ENCODE measurements at regions not wholly inside any gene's neighbourhood (a gene's known extent, or its start where the extent isn't known, plus 50 kb on each side); places are given as distances from the start of the nearest gene placed in this dataset.
"Not testable (repeated sequence)": the region's sequence is repeated elsewhere in the genome, so short reads cannot be mapped to it uniquely, and the experiment has no call there.

GRCh38 chr5:18366234-18366633 is 732.0 kb downstream of the TAF11L14 start:
- no peaks in the 10 kb centered on the region for H3K36me3 ChIP-seq (replicated peaks)
- peaks cover 4% of the 10 kb centered on the region; the same call in 1 of the 2 replicates for H3K27me3 ChIP-seq (ENCODE audit: low read depth)
- DNase-seq (ENCODE audit: low spot score in 2 of 2), result no peak
- no peaks in the 10 kb centered on the region for H3K9me3 ChIP-seq
- in situ Hi-C loops (cut with MboI; ENCODE audit: low sequenced_read_pairs), result no loop called here
- H3K4me3 ChIP-seq, result no peak overlapping the region
- no peaks in the 10 kb centered on the region for H3K4me1 ChIP-seq

- no peaks in the 10 kb centered on the region for H3K9me3 ChIP-seq
- no peaks in the 10 kb centered on the region for H3K36me3 ChIP-seq (replicated peaks)
- no peak for DNase-seq (ENCODE audit: low spot score in 2 of 2)
- H3K4me1 ChIP-seq, result no peaks in the 10 kb centered on the region
- H3K4me3 ChIP-seq, result no peak overlapping the region
- peaks cover 4% of the 10 kb centered on the region for H3K27me3 ChIP-seq (ENCODE audit: low read depth)
- in situ Hi-C loops (cut with MboI; ENCODE audit: low sequenced_read_pairs), result no loop called here
These were observed 736.3 kb downstream of the TAF11L14 start for GRCh38 chr5:18370531-18370930.

- H3K36me3 ChIP-seq (replicated peaks), result no peaks in the 10 kb centered on the region
- H3K4me3 ChIP-seq, result no peak overlapping the region
- DNase-seq (ENCODE audit: low spot score in 2 of 2), result no peak
- H3K9me3 ChIP-seq, result no peaks in the 10 kb centered on the region
- peaks cover 4% of the 10 kb centered on the region for H3K27me3 ChIP-seq (ENCODE audit: low read depth)
- no peaks in the 10 kb centered on the region for H3K4me1 ChIP-seq
- in situ Hi-C loops (cut with MboI; ENCODE audit: low sequenced_read_pairs), result no loop called here
These were observed 741.4 kb downstream of the TAF11L14 start for GRCh38 chr5:18375641-18376040.

- H3K4me1 ChIP-seq, result no peaks in the 10 kb centered on the region
- H3K9me3 ChIP-seq, result no peaks in the 10 kb centered on the region
- no peak overlapping the region for H3K4me3 ChIP-seq
- H3K27me3 ChIP-seq (ENCODE audit: low read depth), result no peaks in the 10 kb centered on the region
- in situ Hi-C loops (cut with MboI; ENCODE audit: low sequenced_read_pairs), result no loop called here
- no peak for DNase-seq (ENCODE audit: low spot score in 2 of 2)
- no peaks in the 10 kb centered on the region for H3K36me3 ChIP-seq (replicated peaks)
These were observed 743.8 kb downstream of the TAF11L14 start for GRCh38 chr5:18378066-18378465.

- no peak overlapping the region for H3K4me3 ChIP-seq
- H3K4me1 ChIP-seq, result no peaks in the 10 kb centered on the region
- H3K27me3 ChIP-seq (ENCODE audit: low read depth), result no peaks in the 10 kb centered on the region
- in situ Hi-C loops (cut with MboI; ENCODE audit: low sequenced_read_pairs), result no loop called here
- H3K9me3 ChIP-seq, result no peaks in the 10 kb centered on the region
- no peak for DNase-seq (ENCODE audit: low spot score in 2 of 2)
- no peaks in the 10 kb centered on the region for H3K36me3 ChIP-seq (replicated peaks)
These were observed 744.9 kb downstream of the TAF11L14 start for GRCh38 chr5:18379189-18379588.

GRCh38 chr5:18380729-18381362 is 746.6 kb downstream of the TAF11L14 start:
- no peaks in the 10 kb centered on the region for H3K9me3 ChIP-seq
- DNase-seq (ENCODE audit: low spot score in 2 of 2), result no peak
- H3K4me1 ChIP-seq, result no peaks in the 10 kb centered on the region
- H3K4me3 ChIP-seq, result no peak overlapping the region
- H3K27me3 ChIP-seq (ENCODE audit: low read depth), result no peaks in the 10 kb centered on the region
- in situ Hi-C loops (cut with MboI; ENCODE audit: low sequenced_read_pairs), result no loop called here
- H3K36me3 ChIP-seq (replicated peaks), result no peaks in the 10 kb centered on the region

- no peaks in the 10 kb centered on the region for H3K36me3 ChIP-seq (replicated peaks)
- no peaks in the 10 kb centered on the region for H3K9me3 ChIP-seq
- peak; percentile 77 to 86 for DNase-seq (ENCODE audit: low spot score in 2 of 2)
- H3K4me1 ChIP-seq, result peaks cover 3% of the 10 kb centered on the region; the same call in 1 of the 2 replicates
- no peak overlapping the region for H3K4me3 ChIP-seq
- in situ Hi-C loops (cut with MboI; ENCODE audit: low sequenced_read_pairs), result no loop called here
- H3K27me3 ChIP-seq (ENCODE audit: low read depth), result no peaks in the 10 kb centered on the region
These were observed 759.5 kb downstream of the TAF11L14 start for GRCh38 chr5:18393565-18394442.

- in situ Hi-C loops (cut with MboI; ENCODE audit: low sequenced_read_pairs), result no loop called here
- H3K4me1 ChIP-seq, result peaks cover 3% of the 10 kb centered on the region; the same call in 1 of the 2 replicates
- H3K27me3 ChIP-seq (ENCODE audit: low read depth), result no peaks in the 10 kb centered on the region
- DNase-seq (ENCODE audit: low spot score in 2 of 2), result no peak
- no peaks in the 10 kb centered on the region for H3K36me3 ChIP-seq (replicated peaks)
- H3K9me3 ChIP-seq, result no peaks in the 10 kb centered on the region
- no peak overlapping the region for H3K4me3 ChIP-seq
These were observed 760.2 kb downstream of the TAF11L14 start for GRCh38 chr5:18394443-18394804.

GRCh38 chr5:18395126-18396110 is 761.2 kb downstream of the TAF11L14 start:
- in situ Hi-C loops (cut with MboI; ENCODE audit: low sequenced_read_pairs), result no loop called here
- H3K27me3 ChIP-seq (ENCODE audit: low read depth), result no peaks in the 10 kb centered on the region

GRCh38 chr5:18397371-18397770 is 763.1 kb downstream of the TAF11L14 start:
- Histone ChIP-seq H3K9me3 (no peaks in the 10 kb centered on the region), H3K4me3 (no peak overlapping the region), H3K4me1 (peaks cover 3% of the 10 kb centered on the region; the same call in 1 of the 2 replicates), H3K27me3 (ENCODE audit: low read depth) (no peaks in the 10 kb centered on the region), H3K36me3 (replicated peaks) (no peaks in the 10 kb centered on the region)
- in situ Hi-C loops (cut with MboI; ENCODE audit: low sequenced_read_pairs), result no loop called here
- no peak for DNase-seq (ENCODE audit: low spot score in 2 of 2)

More at GRCh38 chr5:18395126-18396110, 761.2 kb downstream of the TAF11L14 start:
- no peaks in the 10 kb centered on the region for H3K9me3 ChIP-seq
- peaks cover 3% of the 10 kb centered on the region; the same call in 1 of the 2 replicates for H3K4me1 ChIP-seq
- H3K4me3 ChIP-seq, result no peak overlapping the region
- DNase-seq (ENCODE audit: low spot score in 2 of 2), result no peak
- H3K36me3 ChIP-seq (replicated peaks), result no peaks in the 10 kb centered on the region

- Histone ChIP-seq H3K4me3 (no peak overlapping the region), H3K4me1 (peaks cover 3% of the 10 kb centered on the region; the same call in 1 of the 2 replicates), H3K9me3 (no peaks in the 10 kb centered on the region), H3K36me3 (replicated peaks) (no peaks in the 10 kb centered on the region), H3K27me3 (ENCODE audit: low read depth) (no peaks in the 10 kb centered on the region)
- DNase-seq (ENCODE audit: low spot score in 2 of 2), result no peak
- in situ Hi-C loops (cut with MboI; ENCODE audit: low sequenced_read_pairs), result no loop called here
These were observed 763.6 kb downstream of the TAF11L14 start for GRCh38 chr5:18397891-18398290.

- H3K36me3 ChIP-seq (replicated peaks); H3K9me3 ChIP-seq; in situ Hi-C loops (cut with MboI; ENCODE audit: low sequenced_read_pairs); DNase-seq (ENCODE audit: low spot score in 2 of 2); H3K27me3 ChIP-seq (ENCODE audit: low read depth); H3K4me1 ChIP-seq; H3K4me3 ChIP-seq: not testable (repeated sequence)
These were observed 765.4 kb downstream of the TAF11L14 start for GRCh38 chr5:18399461-18400327.

GRCh38 chr5:18403141-18403540 is 768.9 kb downstream of the TAF11L14 start:
- in situ Hi-C loops (cut with MboI; ENCODE audit: low sequenced_read_pairs), result no loop called here
- no peaks in the 10 kb centered on the region for H3K27me3 ChIP-seq (ENCODE audit: low read depth)
- H3K4me3 ChIP-seq, result no peak overlapping the region
- no peaks in the 10 kb centered on the region for H3K36me3 ChIP-seq (replicated peaks)
- DNase-seq (ENCODE audit: low spot score in 2 of 2), result no peak
- H3K9me3 ChIP-seq, result no peaks in the 10 kb centered on the region
- H3K4me1 ChIP-seq, result no peaks in the 10 kb centered on the region

Measured in HAP-1 (cell line).